ENCODE measurements at regions not wholly inside any gene's neighbourhood (a gene's known extent, or its start where the extent isn't known, plus 50 kb on each side); places are given as distances from the start of the nearest gene placed in this dataset.
"Not testable (repeated sequence)": the region's sequence is repeated elsewhere in the genome, so short reads cannot be mapped to it uniquely, and the experiment has no call there.

DNA sequence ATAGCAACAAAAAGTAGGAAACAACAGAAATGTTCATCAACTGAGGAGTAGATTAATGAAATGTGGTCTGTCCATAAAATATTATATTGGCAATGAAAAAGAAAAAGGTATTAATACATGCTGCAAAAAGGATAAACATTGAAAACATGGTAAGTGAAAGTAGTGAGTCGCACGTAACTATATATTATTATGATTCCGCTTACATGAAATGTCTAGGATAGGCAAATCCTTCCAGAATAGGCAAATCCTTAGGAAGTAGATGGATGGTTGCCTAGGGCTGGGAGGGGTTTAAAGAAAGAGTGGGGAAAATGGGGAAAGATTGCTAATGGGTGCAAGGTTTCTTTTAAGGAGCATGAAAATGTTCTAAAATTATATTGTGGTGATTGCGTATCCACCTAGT is 198.1 kb upstream of the WSB1 start:
- not testable (repeated sequence) for TF ChIP-seq POLR2A (IDR thresholded peaks at IDR 0.05; ENCODE audit: low read length); GATA1 (IDR thresholded peaks at IDR 0.05; ENCODE audit: low read depth, low read length)
